Testis (tissue), 2 donors: ENCODE measurements at regions not wholly inside any gene's neighbourhood (a gene's known extent, or its start where the extent isn't known, plus 50 kb on each side); places are given as distances from the start of the nearest gene placed in this dataset.

Experiments used
- POLR2A ChIP-seq: fragments of 450-650 bp; IDR thresholded peaks from one replicate; pipeline ENCODE4 v1.6.1; 2017; ENCODE audit warnings: antibody characterized with exemption, mild to moderate bottlenecking, moderate library complexity
- TF ChIP-seq, protein P1 (sequence below), 3 experiments: fragments of 450-650 bp in 2 of 3; fragments of 200-600 bp in 1 of 3; sonication (generic) in 1 of 3; IDR thresholded peaks; one replicate each; pipeline ENCODE4 v1.5.1; 2016 to 2019; ENCODE audit warnings: antibody characterized with exemption in 3 of 3, mild to moderate bottlenecking in 2 of 3, moderate library complexity in 1 of 3

DNA sequence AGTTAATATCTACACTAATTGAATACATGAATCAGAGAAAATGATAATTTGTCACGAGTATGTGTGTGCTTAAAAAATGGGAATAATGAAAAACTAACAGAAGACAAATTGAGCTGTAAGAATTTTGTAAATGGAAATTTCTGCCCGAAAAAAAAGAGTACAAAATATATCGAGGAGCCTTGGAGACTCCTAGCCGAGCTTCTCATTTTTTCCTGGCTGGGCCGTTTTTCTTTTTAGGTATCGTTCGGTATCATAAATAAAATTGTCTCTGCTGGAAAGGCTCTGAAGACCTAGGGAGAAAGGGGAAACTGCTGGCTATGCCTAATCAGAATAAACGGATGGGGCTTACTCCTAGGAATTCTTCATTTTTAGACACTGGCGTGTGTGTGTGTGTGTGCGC is 227.2 kb upstream of the RAG2 start:
- TF ChIP-seq, protein P1, sequence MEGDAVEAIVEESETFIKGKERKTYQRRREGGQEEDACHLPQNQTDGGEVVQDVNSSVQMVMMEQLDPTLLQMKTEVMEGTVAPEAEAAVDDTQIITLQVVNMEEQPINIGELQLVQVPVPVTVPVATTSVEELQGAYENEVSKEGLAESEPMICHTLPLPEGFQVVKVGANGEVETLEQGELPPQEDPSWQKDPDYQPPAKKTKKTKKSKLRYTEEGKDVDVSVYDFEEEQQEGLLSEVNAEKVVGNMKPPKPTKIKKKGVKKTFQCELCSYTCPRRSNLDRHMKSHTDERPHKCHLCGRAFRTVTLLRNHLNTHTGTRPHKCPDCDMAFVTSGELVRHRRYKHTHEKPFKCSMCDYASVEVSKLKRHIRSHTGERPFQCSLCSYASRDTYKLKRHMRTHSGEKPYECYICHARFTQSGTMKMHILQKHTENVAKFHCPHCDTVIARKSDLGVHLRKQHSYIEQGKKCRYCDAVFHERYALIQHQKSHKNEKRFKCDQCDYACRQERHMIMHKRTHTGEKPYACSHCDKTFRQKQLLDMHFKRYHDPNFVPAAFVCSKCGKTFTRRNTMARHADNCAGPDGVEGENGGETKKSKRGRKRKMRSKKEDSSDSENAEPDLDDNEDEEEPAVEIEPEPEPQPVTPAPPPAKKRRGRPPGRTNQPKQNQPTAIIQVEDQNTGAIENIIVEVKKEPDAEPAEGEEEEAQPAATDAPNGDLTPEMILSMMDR (IDR thresholded peaks at IDR 0.05) = no peak
- TF ChIP-seq POLR2A = no peak
